Memory B cell (primary cell): ENCODE measurements at regions not wholly inside any gene's neighbourhood (a gene's known extent, or its start where the extent isn't known, plus 50 kb on each side); places are given as distances from the start of the nearest gene placed in this dataset.

Experiments used
- ATAC-seq: fragments of 150-1000 bp; cut with Tn5 transposase; 2 replicates; pipeline ENCODE4 v1.10.0; 2021; ENCODE audit warnings: low read depth, mild to moderate bottlenecking, moderate library complexity
- DNase-seq, 2 donors: peaks; one replicate each; pipeline ENCODE4 v3.0.0; 2022; ENCODE audit warnings: low spot score in 2 of 2
- H3K27ac Mint-ChIP-seq: one replicate; pipeline ENCODE4 v1.8.0; 2022; ENCODE audit warnings: mild to moderate bottlenecking, moderate library complexity, mixed read lengths
- H3K27me3 Mint-ChIP-seq: one replicate; pipeline ENCODE4 v1.8.0; 2022; ENCODE audit warnings: mixed read lengths
- H3K36me3 Mint-ChIP-seq: one replicate; pipeline ENCODE4 v1.8.0; 2022; ENCODE audit warnings: mild to moderate bottlenecking, mixed read lengths
- H3K4me1 Mint-ChIP-seq: one replicate; pipeline ENCODE4 v1.8.0; 2022; ENCODE audit warnings: mixed read lengths
- H3K4me3 Mint-ChIP-seq: one replicate; pipeline ENCODE4 v1.8.0; 2022; ENCODE audit warnings: mild to moderate bottlenecking, moderate library complexity, mixed read lengths
- H3K9me3 Mint-ChIP-seq: one replicate; pipeline ENCODE4 v1.8.0; 2022; ENCODE audit warnings: mixed read lengths

- DNase-seq (no peak), ATAC-seq (no peak)
- Mint-ChIP-seq H3K27me3 (peaks cover 13% of the 10 kb centered on the region), H3K27ac (no peak overlapping the region), H3K36me3 (no peaks in the 10 kb centered on the region), H3K9me3 (no peaks in the 10 kb centered on the region), H3K4me3 (no peak overlapping the region), H3K4me1 (no peaks in the 10 kb centered on the region)
Measured at GRCh38 chr2:235133837-235134236, 182.0 kb downstream of the SH3BP4 start.

GRCh38 chr2:235134420-235134819 lies 182.6 kb downstream of the SH3BP4 start:
- H3K27me3 Mint-ChIP-seq = peaks cover 13% of the 10 kb centered on the region
- H3K27ac Mint-ChIP-seq = no peak overlapping the region
- no peak for ATAC-seq

GRCh38 chr2:235135195-235135965 lies 183.6 kb downstream of the SH3BP4 start:
- H3K36me3 Mint-ChIP-seq = no peaks in the 10 kb centered on the region
- DNase-seq = no peak
- peaks cover 13% of the 10 kb centered on the region for H3K27me3 Mint-ChIP-seq
- ATAC-seq = no peak
- H3K4me1 Mint-ChIP-seq = no peaks in the 10 kb centered on the region
- H3K4me3 Mint-ChIP-seq = no peak overlapping the region
- H3K9me3 Mint-ChIP-seq = no peaks in the 10 kb centered on the region
- H3K27ac Mint-ChIP-seq = no peak overlapping the region

More at GRCh38 chr2:235134420-235134819, 182.6 kb downstream of the SH3BP4 start:
- Mint-ChIP-seq H3K4me3 (no peak overlapping the region), H3K4me1 (no peaks in the 10 kb centered on the region), H3K36me3 (no peaks in the 10 kb centered on the region), H3K9me3 (no peaks in the 10 kb centered on the region)
- no peak for DNase-seq

- H3K27me3 Mint-ChIP-seq = peaks cover 16% of the 10 kb centered on the region
- H3K36me3 Mint-ChIP-seq = no peaks in the 10 kb centered on the region
- no peak for ATAC-seq
- H3K4me3 Mint-ChIP-seq = no peak overlapping the region
- H3K27ac Mint-ChIP-seq = no peak overlapping the region
- no peak for DNase-seq
- H3K4me1 Mint-ChIP-seq = no peaks in the 10 kb centered on the region
- H3K9me3 Mint-ChIP-seq = no peaks in the 10 kb centered on the region
Measured at GRCh38 chr2:235135990-235136561, 184.3 kb downstream of the SH3BP4 start.

GRCh38 chr2:235138339-235138738 lies 186.5 kb downstream of the SH3BP4 start:
- ATAC-seq = no peak
- Mint-ChIP-seq H3K36me3 (no peaks in the 10 kb centered on the region), H3K27me3 (peaks cover 16% of the 10 kb centered on the region)

GRCh38 chr2:235139956-235140800 lies 188.4 kb downstream of the SH3BP4 start:
- Mint-ChIP-seq H3K27ac (no peak overlapping the region), H3K27me3 (peaks cover 12% of the 10 kb centered on the region), H3K4me3 (no peak overlapping the region), H3K4me1 (no peaks in the 10 kb centered on the region), H3K36me3 (no peaks in the 10 kb centered on the region), H3K9me3 (no peaks in the 10 kb centered on the region)
- ATAC-seq = no peak
- no peak for DNase-seq

More at GRCh38 chr2:235138339-235138738, 186.5 kb downstream of the SH3BP4 start:
- no peaks in the 10 kb centered on the region for H3K4me1 Mint-ChIP-seq
- H3K27ac Mint-ChIP-seq = no peak overlapping the region
- no peak overlapping the region for H3K4me3 Mint-ChIP-seq
- DNase-seq = no peak
- H3K9me3 Mint-ChIP-seq = no peaks in the 10 kb centered on the region

GRCh38 chr2:235140801-235141081 lies 188.9 kb downstream of the SH3BP4 start:
- Mint-ChIP-seq H3K36me3 (no peaks in the 10 kb centered on the region), H3K27ac (no peak overlapping the region), H3K4me1 (no peaks in the 10 kb centered on the region), H3K9me3 (no peaks in the 10 kb centered on the region), H3K4me3 (no peak overlapping the region), H3K27me3 (peaks cover 9% of the 10 kb centered on the region)
- ATAC-seq = no peak
- no peak for DNase-seq

GRCh38 chr2:235141411-235142128 lies 189.8 kb downstream of the SH3BP4 start:
- no peak overlapping the region for H3K27ac Mint-ChIP-seq
- H3K4me3 Mint-ChIP-seq = no peak overlapping the region
- peaks cover 1% of the 10 kb centered on the region for H3K9me3 Mint-ChIP-seq
- H3K36me3 Mint-ChIP-seq = no peaks in the 10 kb centered on the region
- no peak for ATAC-seq
- H3K4me1 Mint-ChIP-seq = no peaks in the 10 kb centered on the region
- H3K27me3 Mint-ChIP-seq = peaks cover 9% of the 10 kb centered on the region
- no peak for DNase-seq

GRCh38 chr2:235142601-235143000 lies 190.8 kb downstream of the SH3BP4 start:
- no peak for DNase-seq
- Mint-ChIP-seq H3K27me3 (peaks cover 6% of the 10 kb centered on the region), H3K36me3 (no peaks in the 10 kb centered on the region), H3K9me3 (peaks cover 1% of the 10 kb centered on the region), H3K4me1 (no peaks in the 10 kb centered on the region), H3K27ac (no peak overlapping the region), H3K4me3 (no peak overlapping the region)
- ATAC-seq = no peak

GRCh38 chr2:235143789-235144188 lies 192.0 kb downstream of the SH3BP4 start:
- H3K36me3 Mint-ChIP-seq = no peaks in the 10 kb centered on the region
- no peak for DNase-seq

GRCh38 chr2:235144291-235144690 lies 192.5 kb downstream of the SH3BP4 start:
- no peak overlapping the region for H3K27ac Mint-ChIP-seq
- ATAC-seq (no peak), DNase-seq (no peak)
- H3K36me3 Mint-ChIP-seq = no peaks in the 10 kb centered on the region
- peaks cover 1% of the 10 kb centered on the region for H3K9me3 Mint-ChIP-seq
- H3K27me3 Mint-ChIP-seq = peaks cover 10% of the 10 kb centered on the region
- no peak overlapping the region for H3K4me3 Mint-ChIP-seq
- no peaks in the 10 kb centered on the region for H3K4me1 Mint-ChIP-seq

More at GRCh38 chr2:235143789-235144188, 192.0 kb downstream of the SH3BP4 start:
- Mint-ChIP-seq H3K4me1 (no peaks in the 10 kb centered on the region), H3K9me3 (peaks cover 1% of the 10 kb centered on the region), H3K27ac (no peak overlapping the region), H3K27me3 (peaks cover 10% of the 10 kb centered on the region), H3K4me3 (no peak overlapping the region)
- ATAC-seq = no peak

- peaks cover 1% of the 10 kb centered on the region for H3K9me3 Mint-ChIP-seq
- ATAC-seq (no peak), DNase-seq (no peak)
Measured at GRCh38 chr2:235146206-235146605, 194.4 kb downstream of the SH3BP4 start.

GRCh38 chr2:235146871-235147565 lies 195.2 kb downstream of the SH3BP4 start:
- DNase-seq (no peak), ATAC-seq (no peak)
- no peak overlapping the region for H3K4me3 Mint-ChIP-seq
- H3K4me1 Mint-ChIP-seq = no peaks in the 10 kb centered on the region
- peaks cover 5% of the 10 kb centered on the region for H3K27me3 Mint-ChIP-seq
- peaks cover 1% of the 10 kb centered on the region for H3K9me3 Mint-ChIP-seq
- H3K27ac Mint-ChIP-seq = no peak overlapping the region
- H3K36me3 Mint-ChIP-seq = no peaks in the 10 kb centered on the region

More at GRCh38 chr2:235146206-235146605, 194.4 kb downstream of the SH3BP4 start:
- no peaks in the 10 kb centered on the region for H3K4me1 Mint-ChIP-seq
- peaks cover 7% of the 10 kb centered on the region for H3K27me3 Mint-ChIP-seq
- no peak overlapping the region for H3K27ac Mint-ChIP-seq
- no peak overlapping the region for H3K4me3 Mint-ChIP-seq
- no peaks in the 10 kb centered on the region for H3K36me3 Mint-ChIP-seq
